ENCODE measurements at regions not wholly inside any gene's neighbourhood (a gene's known extent, or its start where the extent isn't known, plus 50 kb on each side); places are given as distances from the start of the nearest gene placed in this dataset.

GRCh38 chr9:13902286-13903066 is 411.5 kb downstream of the NFIB start:
- TF ChIP-seq EZH2phosphoT487 (IDR thresholded peaks at IDR 0.05; ENCODE audit: borderline replicate concordance, low read length) (no peak), CTCF (IDR thresholded peaks at IDR 0.05; ENCODE audit: low read depth, low read length, poor library complexity, severe bottlenecking) (no peak)
- no peaks in the 10 kb centered on the region for H3F3A ChIP-seq (ENCODE audit: control insufficient read depth, insufficient read depth)
- H4K20me1 ChIP-seq (ENCODE audit: control insufficient read depth, insufficient read depth, low read depth, low read length), result no peaks in the 10 kb centered on the region
- no peaks in the 10 kb centered on the region for H3K36me3 ChIP-seq (ENCODE audit: control insufficient read depth, low read length)
- no peaks in the 10 kb centered on the region for H3K9me2 ChIP-seq (replicated peaks; ENCODE audit: control insufficient read depth, low read length)
- H3K79me2 ChIP-seq (ENCODE audit: control insufficient read depth, low read length), result no peaks in the 10 kb centered on the region
- no peaks in the 10 kb centered on the region for H3K9me3 ChIP-seq (ENCODE audit: control insufficient read depth, insufficient read depth, low read length)
- H3K4me1 ChIP-seq (ENCODE audit: control insufficient read depth, low read length), result no peaks in the 10 kb centered on the region
- no peak overlapping the region for H3K4me2 ChIP-seq (ENCODE audit: low read length)
- no peak overlapping the region for H3K4me3 ChIP-seq (ENCODE audit: low read length)
- H3K27ac ChIP-seq (ENCODE audit: low read depth, low read length), result no peak overlapping the region
- no peaks in the 10 kb centered on the region for H3K27me3 ChIP-seq (ENCODE audit: control insufficient read depth, low read length)

GRCh38 chr9:13901176-13901575 is 412.8 kb downstream of the NFIB start:
- Histone ChIP-seq H3K9me2 (replicated peaks; ENCODE audit: control insufficient read depth, low read length) (no peaks in the 10 kb centered on the region), H3F3A (ENCODE audit: control insufficient read depth, insufficient read depth) (no peaks in the 10 kb centered on the region), H3K4me1 (ENCODE audit: control insufficient read depth, low read length) (no peaks in the 10 kb centered on the region), H3K36me3 (ENCODE audit: control insufficient read depth, low read length) (no peaks in the 10 kb centered on the region), H3K4me3 (ENCODE audit: low read length) (no peak overlapping the region), H3K9me3 (ENCODE audit: control insufficient read depth, insufficient read depth, low read length) (no peaks in the 10 kb centered on the region), H3K79me2 (ENCODE audit: control insufficient read depth, low read length) (no peaks in the 10 kb centered on the region), H3K27me3 (ENCODE audit: control insufficient read depth, low read length) (no peaks in the 10 kb centered on the region), H3K4me2 (ENCODE audit: low read length) (no peak overlapping the region), H3K27ac (ENCODE audit: low read depth, low read length) (no peak overlapping the region), H4K20me1 (ENCODE audit: control insufficient read depth, insufficient read depth, low read depth, low read length) (no peaks in the 10 kb centered on the region)
- TF ChIP-seq EZH2phosphoT487 (IDR thresholded peaks at IDR 0.05; ENCODE audit: borderline replicate concordance, low read length), result no peak
- no peak for TF ChIP-seq CTCF (IDR thresholded peaks at IDR 0.05; ENCODE audit: low read depth, low read length, poor library complexity, severe bottlenecking)

- Histone ChIP-seq H3K9me2 (replicated peaks; ENCODE audit: control insufficient read depth, low read length) (no peaks in the 10 kb centered on the region), H3K4me2 (ENCODE audit: low read length) (no peak overlapping the region), H3K79me2 (ENCODE audit: control insufficient read depth, low read length) (no peaks in the 10 kb centered on the region), H3K9me3 (ENCODE audit: control insufficient read depth, insufficient read depth, low read length) (no peaks in the 10 kb centered on the region), H4K20me1 (ENCODE audit: control insufficient read depth, insufficient read depth, low read depth, low read length) (no peaks in the 10 kb centered on the region), H3K36me3 (ENCODE audit: control insufficient read depth, low read length) (no peaks in the 10 kb centered on the region), H3F3A (ENCODE audit: control insufficient read depth, insufficient read depth) (no peaks in the 10 kb centered on the region), H3K4me1 (ENCODE audit: control insufficient read depth, low read length) (no peaks in the 10 kb centered on the region), H3K4me3 (ENCODE audit: low read length) (no peak overlapping the region), H3K27ac (ENCODE audit: low read depth, low read length) (no peak overlapping the region), H3K27me3 (ENCODE audit: control insufficient read depth, low read length) (no peaks in the 10 kb centered on the region)
- TF ChIP-seq EZH2phosphoT487 (IDR thresholded peaks at IDR 0.05; ENCODE audit: borderline replicate concordance, low read length) (no peak), CTCF (IDR thresholded peaks at IDR 0.05; ENCODE audit: low read depth, low read length, poor library complexity, severe bottlenecking) (no peak)
Observed at GRCh38 chr9:13900449-13900848, 413.5 kb downstream of the NFIB start.

Data from DOHH2 (cell line).